ENCODE measurements at regions not wholly inside any gene's neighbourhood (a gene's known extent, or its start where the extent isn't known, plus 50 kb on each side); places are given as distances from the start of the nearest gene placed in this dataset.

DNA sequence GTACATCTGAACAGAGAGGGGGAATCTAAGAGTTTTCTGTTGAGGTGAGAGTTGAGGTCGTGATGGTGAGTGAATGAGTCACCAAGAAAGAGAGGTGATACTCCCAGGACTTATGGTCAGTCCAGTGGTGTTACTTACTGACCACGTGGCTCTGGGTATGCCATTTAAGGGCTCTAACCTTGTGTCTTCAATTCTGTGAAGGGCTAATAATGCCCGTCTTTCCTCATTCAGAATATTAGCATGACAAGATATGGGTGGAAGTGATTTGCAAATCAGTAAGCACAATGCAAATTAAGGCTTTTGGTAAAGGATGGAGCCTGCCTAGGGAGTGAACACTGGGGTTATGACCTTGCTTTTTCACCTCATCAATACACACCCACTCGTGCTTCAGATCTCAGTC lies 75.2 kb downstream of the COQ2 start:
- 71% methylated on average over 4 of the region's 4 CpGs for WGBS
- no peaks in the 10 kb centered on the region for H3K36me3 ChIP-seq (ENCODE audit: control insufficient read depth in 4 of 4, insufficient read depth in 3 of 4, low read depth in 1 of 4, low read length in 3 of 4)
- no peaks in the 10 kb centered on the region for H3K9me3 ChIP-seq (ENCODE audit: control insufficient read depth in 4 of 4, low read length in 3 of 4)
- no peak overlapping the region for H3K9ac ChIP-seq (ENCODE audit: low read depth in 1 of 2, low read length in 2 of 2)
- no peak overlapping the region for H3K4me3 ChIP-seq (ENCODE audit: low read depth in 1 of 3, low read length in 3 of 3)
- no peaks in the 10 kb centered on the region for H3K27me3 ChIP-seq (ENCODE audit: control insufficient read depth in 4 of 4, insufficient read depth in 4 of 4, low read length in 3 of 4)
- H3K27ac ChIP-seq (ENCODE audit: low read depth in 1 of 2, low read length in 2 of 2), result no peak overlapping the region
- H3K4me1 ChIP-seq (ENCODE audit: control insufficient read depth in 4 of 4, insufficient read depth in 4 of 4, low read length in 3 of 4), result no peaks in the 10 kb centered on the region
- no peak for DNase-seq (ENCODE audit: low spot score)
- TF ChIP-seq JUND (IDR thresholded peaks at IDR 0.05) (no peak), GABPA (IDR thresholded peaks at IDR 0.05 in 1 of 2, conservative IDR thresholded peaks at IDR 0.05 in 1 of 2) (no peak), NR2F2 (IDR thresholded peaks at IDR 0.05) (no peak), RAD21 (IDR thresholded peaks at IDR 0.05) (no peak), SP1 (IDR thresholded peaks at IDR 0.05) (no peak), FOXA1 (IDR thresholded peaks at IDR 0.05) (no peak), RXRA (IDR thresholded peaks at IDR 0.05) (no peak), HNF4A (conservative IDR thresholded peaks at IDR 0.05) (no peak), FOXA2 (IDR thresholded peaks at IDR 0.05) (no peak), CTCF (IDR thresholded peaks at IDR 0.05; ENCODE audit: low read depth, low read length, missing input control) (no peak), EGR1 (IDR thresholded peaks at IDR 0.05; ENCODE audit: low read depth in 2 of 2) (no peak), HNF4G (IDR thresholded peaks at IDR 0.05) (no peak), TAF1 (conservative IDR thresholded peaks at IDR 0.05) (no peak), YY1 (IDR thresholded peaks at IDR 0.05) (no peak)
- TF ChIP-seq, protein P1, sequence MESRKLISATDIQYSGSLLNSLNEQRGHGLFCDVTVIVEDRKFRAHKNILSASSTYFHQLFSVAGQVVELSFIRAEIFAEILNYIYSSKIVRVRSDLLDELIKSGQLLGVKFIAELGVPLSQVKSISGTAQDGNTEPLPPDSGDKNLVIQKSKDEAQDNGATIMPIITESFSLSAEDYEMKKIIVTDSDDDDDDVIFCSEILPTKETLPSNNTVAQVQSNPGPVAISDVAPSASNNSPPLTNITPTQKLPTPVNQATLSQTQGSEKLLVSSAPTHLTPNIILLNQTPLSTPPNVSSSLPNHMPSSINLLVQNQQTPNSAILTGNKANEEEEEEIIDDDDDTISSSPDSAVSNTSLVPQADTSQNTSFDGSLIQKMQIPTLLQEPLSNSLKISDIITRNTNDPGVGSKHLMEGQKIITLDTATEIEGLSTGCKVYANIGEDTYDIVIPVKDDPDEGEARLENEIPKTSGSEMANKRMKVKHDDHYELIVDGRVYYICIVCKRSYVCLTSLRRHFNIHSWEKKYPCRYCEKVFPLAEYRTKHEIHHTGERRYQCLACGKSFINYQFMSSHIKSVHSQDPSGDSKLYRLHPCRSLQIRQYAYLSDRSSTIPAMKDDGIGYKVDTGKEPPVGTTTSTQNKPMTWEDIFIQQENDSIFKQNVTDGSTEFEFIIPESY (IDR thresholded peaks at IDR 0.05), result no peak
- TF ChIP-seq, protein P2, sequence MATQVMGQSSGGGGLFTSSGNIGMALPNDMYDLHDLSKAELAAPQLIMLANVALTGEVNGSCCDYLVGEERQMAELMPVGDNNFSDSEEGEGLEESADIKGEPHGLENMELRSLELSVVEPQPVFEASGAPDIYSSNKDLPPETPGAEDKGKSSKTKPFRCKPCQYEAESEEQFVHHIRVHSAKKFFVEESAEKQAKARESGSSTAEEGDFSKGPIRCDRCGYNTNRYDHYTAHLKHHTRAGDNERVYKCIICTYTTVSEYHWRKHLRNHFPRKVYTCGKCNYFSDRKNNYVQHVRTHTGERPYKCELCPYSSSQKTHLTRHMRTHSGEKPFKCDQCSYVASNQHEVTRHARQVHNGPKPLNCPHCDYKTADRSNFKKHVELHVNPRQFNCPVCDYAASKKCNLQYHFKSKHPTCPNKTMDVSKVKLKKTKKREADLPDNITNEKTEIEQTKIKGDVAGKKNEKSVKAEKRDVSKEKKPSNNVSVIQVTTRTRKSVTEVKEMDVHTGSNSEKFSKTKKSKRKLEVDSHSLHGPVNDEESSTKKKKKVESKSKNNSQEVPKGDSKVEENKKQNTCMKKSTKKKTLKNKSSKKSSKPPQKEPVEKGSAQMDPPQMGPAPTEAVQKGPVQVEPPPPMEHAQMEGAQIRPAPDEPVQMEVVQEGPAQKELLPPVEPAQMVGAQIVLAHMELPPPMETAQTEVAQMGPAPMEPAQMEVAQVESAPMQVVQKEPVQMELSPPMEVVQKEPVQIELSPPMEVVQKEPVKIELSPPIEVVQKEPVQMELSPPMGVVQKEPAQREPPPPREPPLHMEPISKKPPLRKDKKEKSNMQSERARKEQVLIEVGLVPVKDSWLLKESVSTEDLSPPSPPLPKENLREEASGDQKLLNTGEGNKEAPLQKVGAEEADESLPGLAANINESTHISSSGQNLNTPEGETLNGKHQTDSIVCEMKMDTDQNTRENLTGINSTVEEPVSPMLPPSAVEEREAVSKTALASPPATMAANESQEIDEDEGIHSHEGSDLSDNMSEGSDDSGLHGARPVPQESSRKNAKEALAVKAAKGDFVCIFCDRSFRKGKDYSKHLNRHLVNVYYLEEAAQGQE (IDR thresholded peaks at IDR 0.05), result no peak
- TF ChIP-seq, protein P3, sequence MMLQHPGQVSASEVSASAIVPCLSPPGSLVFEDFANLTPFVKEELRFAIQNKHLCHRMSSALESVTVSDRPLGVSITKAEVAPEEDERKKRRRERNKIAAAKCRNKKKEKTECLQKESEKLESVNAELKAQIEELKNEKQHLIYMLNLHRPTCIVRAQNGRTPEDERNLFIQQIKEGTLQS (IDR thresholded peaks at IDR 0.05), result no peak

Data from liver (tissue), 8 donors.